ENCODE measurements at regions not wholly inside any gene's neighbourhood (a gene's known extent, or its start where the extent isn't known, plus 50 kb on each side); places are given as distances from the start of the nearest gene placed in this dataset.
A peak's percentile ranks its signal among the peaks of the same experiment; 100 is the strongest.

GRCh38 chr10:86595496-86595895 is 58.9 kb upstream of the OPN4 start:
- Histone ChIP-seq H3K27ac (ENCODE audit: low read depth, low read length) (no peak overlapping the region), H3K27me3 (ENCODE audit: control insufficient read depth, insufficient read depth, low read length, poor library complexity, severe bottlenecking) (no peaks in the 10 kb centered on the region), H3K9me3 (ENCODE audit: control insufficient read depth, low read length) (no peaks in the 10 kb centered on the region), H3K36me3 (ENCODE audit: control insufficient read depth, insufficient read depth, low read length) (no peaks in the 10 kb centered on the region), H3K4me3 (ENCODE audit: low read length) (no peak overlapping the region), H3K4me1 (ENCODE audit: control insufficient read depth, insufficient read depth, low read length) (no peaks in the 10 kb centered on the region), H3K9ac (ENCODE audit: extremely low read depth, low read length, poor library complexity, severe bottlenecking) (no peak overlapping the region)
- TF ChIP-seq CTCF (conservative IDR thresholded peaks at IDR 0.05): peak; percentile 33
- no peak overlapping the region for H3K27ac Mint-ChIP-seq
- H3K27me3 Mint-ChIP-seq (ENCODE audit: insufficient read depth): no peaks in the 10 kb centered on the region
- WGBS, 2 experiments (ENCODE audit: insufficient coverage in 1 of 2, insufficient read length in 1 of 2): 91 to 97% methylated on average over 3 to 5 of the region's 5 CpGs
- H3K36me3 Mint-ChIP-seq (ENCODE audit: low read depth): no peaks in the 10 kb centered on the region
- DNase-seq: peak; percentile 47
- H3K4me3 Mint-ChIP-seq: no peak overlapping the region
- peaks cover 9% of the 10 kb centered on the region for H3K4me1 Mint-ChIP-seq
- H3K9me3 Mint-ChIP-seq: no peaks in the 10 kb centered on the region

- Mint-ChIP-seq H3K9me3 (no peaks in the 10 kb centered on the region), H3K27me3 (ENCODE audit: insufficient read depth) (no peaks in the 10 kb centered on the region), H3K4me1 (peaks cover 9% of the 10 kb centered on the region), H3K27ac (no peak overlapping the region), H3K4me3 (no peak overlapping the region), H3K36me3 (ENCODE audit: low read depth) (no peaks in the 10 kb centered on the region)
- WGBS, 2 experiments (ENCODE audit: insufficient coverage in 1 of 2, insufficient read length in 1 of 2): 89 to 93% methylated on average over 2 to 3 of the region's 3 CpGs
- TF ChIP-seq CTCF (conservative IDR thresholded peaks at IDR 0.05): no peak
- no peak for DNase-seq
- H3K9me3 ChIP-seq (ENCODE audit: control insufficient read depth, low read length): no peaks in the 10 kb centered on the region
- no peaks in the 10 kb centered on the region for H3K27me3 ChIP-seq (ENCODE audit: control insufficient read depth, insufficient read depth, low read length, poor library complexity, severe bottlenecking)
- no peak overlapping the region for H3K27ac ChIP-seq (ENCODE audit: low read depth, low read length)
- H3K36me3 ChIP-seq (ENCODE audit: control insufficient read depth, insufficient read depth, low read length): no peaks in the 10 kb centered on the region
- H3K4me3 ChIP-seq (ENCODE audit: low read length): no peak overlapping the region
- no peak overlapping the region for H3K9ac ChIP-seq (ENCODE audit: extremely low read depth, low read length, poor library complexity, severe bottlenecking)
- H3K4me1 ChIP-seq (ENCODE audit: control insufficient read depth, insufficient read depth, low read length): no peaks in the 10 kb centered on the region
Observed at GRCh38 chr10:86596266-86596665, 58.1 kb upstream of the OPN4 start.

- Histone ChIP-seq H3K4me1 (ENCODE audit: control insufficient read depth, insufficient read depth, low read length) (no peaks in the 10 kb centered on the region), H3K36me3 (ENCODE audit: control insufficient read depth, insufficient read depth, low read length) (no peaks in the 10 kb centered on the region), H3K9me3 (ENCODE audit: control insufficient read depth, low read length) (no peaks in the 10 kb centered on the region), H3K27me3 (ENCODE audit: control insufficient read depth, insufficient read depth, low read length, poor library complexity, severe bottlenecking) (no peaks in the 10 kb centered on the region), H3K27ac (ENCODE audit: low read depth, low read length) (no peak overlapping the region), H3K9ac (ENCODE audit: extremely low read depth, low read length, poor library complexity, severe bottlenecking) (no peak overlapping the region), H3K4me3 (ENCODE audit: low read length) (no peak overlapping the region)
- Mint-ChIP-seq H3K9me3 (no peaks in the 10 kb centered on the region), H3K4me3 (no peak overlapping the region), H3K36me3 (ENCODE audit: low read depth) (no peaks in the 10 kb centered on the region), H3K4me1 (peaks cover 9% of the 10 kb centered on the region), H3K27me3 (ENCODE audit: insufficient read depth) (no peaks in the 10 kb centered on the region), H3K27ac (no peak overlapping the region)
- no peak for TF ChIP-seq CTCF (conservative IDR thresholded peaks at IDR 0.05)
- no peak for DNase-seq
- WGBS, 2 experiments (ENCODE audit: insufficient coverage in 1 of 2, insufficient read length in 1 of 2): 87 to 94% methylated on average over 8 to 15 of the region's 15 CpGs
Observed at GRCh38 chr10:86597306-86597705, 57.0 kb upstream of the OPN4 start.

All from endodermal cell (in vitro differentiated cells).